AG04449 (cell line): ENCODE measurements at regions not wholly inside any gene's neighbourhood (a gene's known extent, or its start where the extent isn't known, plus 50 kb on each side); places are given as distances from the start of the nearest gene placed in this dataset.

Experiments used
- CTCF ChIA-PET: fragments of 350-600 bp; formaldehyde crosslinking; extraction: SDS; loops from one replicate; lab custom pipeline; 2021; ENCODE audit warnings: antibody characterized with exemption; lab: Yijun Ruan, JAX
- POLR2A ChIA-PET: fragments of 400-600, 350-600 bp; formaldehyde crosslinking; extraction: SDS; loops from one replicate; lab custom pipeline; 2020; ENCODE audit warnings: antibody characterized with exemption, inconsistent platforms; lab: Yijun Ruan, JAX
- DNase-seq: peaks from one replicate; pipeline ENCODE4 v3.0.0-alpha.2; 2010; ENCODE audit warnings: low read depth, low spot score
- H3K4me3 ChIP-seq: 2 replicates; pipeline ENCODE4 v1.5.1; 2011; ENCODE audit warnings: low read depth, mild to moderate bottlenecking, control low read depth, low read length
- TF ChIP-seq, protein P1 (sequence below): IDR thresholded peaks from one replicate; pipeline ENCODE4 v1.5.1; 2011; ENCODE audit warnings: mild to moderate bottlenecking, moderate library complexity, low read length, control low read depth, inconsistent platforms; ENCODE audit not compliant: insufficient read depth; ENCODE audit errors: missing control alignments

DNA sequence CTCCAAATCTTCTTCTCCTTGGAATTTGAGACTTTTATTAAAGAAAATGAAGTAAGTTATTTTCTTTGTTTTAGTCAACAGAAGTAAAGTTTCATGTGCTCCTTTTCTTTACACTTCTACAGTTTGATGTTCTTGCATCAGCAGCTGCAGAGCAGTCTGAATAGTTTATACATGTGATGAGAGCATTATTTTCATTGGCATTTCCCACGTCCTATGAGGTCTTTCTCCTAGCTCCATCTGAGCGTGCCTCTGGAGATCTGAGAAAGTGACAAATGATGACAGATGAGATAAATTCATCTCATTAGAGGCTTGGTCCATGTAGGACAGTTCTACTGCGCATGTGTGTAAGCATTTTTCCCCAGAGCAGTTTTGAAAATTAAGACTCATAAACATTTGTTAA, 1290.0 kb downstream of the UQCRFS1 start:
- TF ChIP-seq, protein P1, sequence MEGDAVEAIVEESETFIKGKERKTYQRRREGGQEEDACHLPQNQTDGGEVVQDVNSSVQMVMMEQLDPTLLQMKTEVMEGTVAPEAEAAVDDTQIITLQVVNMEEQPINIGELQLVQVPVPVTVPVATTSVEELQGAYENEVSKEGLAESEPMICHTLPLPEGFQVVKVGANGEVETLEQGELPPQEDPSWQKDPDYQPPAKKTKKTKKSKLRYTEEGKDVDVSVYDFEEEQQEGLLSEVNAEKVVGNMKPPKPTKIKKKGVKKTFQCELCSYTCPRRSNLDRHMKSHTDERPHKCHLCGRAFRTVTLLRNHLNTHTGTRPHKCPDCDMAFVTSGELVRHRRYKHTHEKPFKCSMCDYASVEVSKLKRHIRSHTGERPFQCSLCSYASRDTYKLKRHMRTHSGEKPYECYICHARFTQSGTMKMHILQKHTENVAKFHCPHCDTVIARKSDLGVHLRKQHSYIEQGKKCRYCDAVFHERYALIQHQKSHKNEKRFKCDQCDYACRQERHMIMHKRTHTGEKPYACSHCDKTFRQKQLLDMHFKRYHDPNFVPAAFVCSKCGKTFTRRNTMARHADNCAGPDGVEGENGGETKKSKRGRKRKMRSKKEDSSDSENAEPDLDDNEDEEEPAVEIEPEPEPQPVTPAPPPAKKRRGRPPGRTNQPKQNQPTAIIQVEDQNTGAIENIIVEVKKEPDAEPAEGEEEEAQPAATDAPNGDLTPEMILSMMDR, result no peak
- CTCF ChIA-PET, result no interaction called here
- DNase-seq, result no peak
- no peak overlapping the region for H3K4me3 ChIP-seq
- POLR2A ChIA-PET, result no interaction called here

DNA sequence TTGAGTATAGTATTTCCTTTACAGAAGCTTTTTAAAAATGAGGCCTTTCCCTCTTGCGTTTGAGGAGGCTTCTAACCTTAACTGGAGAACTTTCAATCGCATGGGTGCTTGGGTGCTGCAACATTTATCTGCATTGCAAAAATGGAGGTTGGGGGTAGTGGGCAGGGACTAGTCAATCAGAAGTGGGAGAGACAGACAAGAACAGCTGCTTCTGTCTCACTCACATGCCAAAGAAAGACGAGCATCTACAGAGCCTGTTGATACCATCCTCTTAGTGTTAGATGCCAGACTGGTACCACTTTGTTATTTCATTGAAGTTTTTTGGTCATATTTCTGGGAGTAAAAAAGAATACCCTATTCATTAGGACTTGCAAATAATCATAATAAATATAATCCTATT, 1292.2 kb downstream of the UQCRFS1 start:
- TF ChIP-seq, protein P1, result no peak
- no peak overlapping the region for H3K4me3 ChIP-seq
- ChIA-PET POLR2A (no interaction called here), CTCF (no interaction called here)
- DNase-seq, result no peak

DNA sequence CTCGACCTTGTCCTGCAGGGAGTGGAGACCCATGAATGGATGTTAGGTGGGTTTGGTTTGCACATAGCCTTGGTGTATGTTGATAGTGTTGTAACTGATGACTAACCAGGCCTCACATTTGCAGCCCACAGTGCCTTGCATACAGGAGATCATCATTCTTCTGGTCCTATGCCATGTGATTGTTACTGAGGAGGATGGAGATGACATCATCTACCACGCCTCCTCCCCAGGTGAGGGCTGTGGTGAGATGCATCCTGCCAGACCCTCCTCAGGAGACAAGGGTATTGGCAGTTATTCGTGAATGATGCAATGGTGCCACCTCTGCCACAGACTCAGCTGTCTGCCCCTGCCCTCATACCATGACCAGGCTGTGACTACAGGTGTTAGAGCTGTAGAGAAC, 1294.1 kb downstream of the UQCRFS1 start:
- CTCF ChIA-PET, result no interaction called here
- POLR2A ChIA-PET, result no interaction called here
- DNase-seq, result no peak

DNA sequence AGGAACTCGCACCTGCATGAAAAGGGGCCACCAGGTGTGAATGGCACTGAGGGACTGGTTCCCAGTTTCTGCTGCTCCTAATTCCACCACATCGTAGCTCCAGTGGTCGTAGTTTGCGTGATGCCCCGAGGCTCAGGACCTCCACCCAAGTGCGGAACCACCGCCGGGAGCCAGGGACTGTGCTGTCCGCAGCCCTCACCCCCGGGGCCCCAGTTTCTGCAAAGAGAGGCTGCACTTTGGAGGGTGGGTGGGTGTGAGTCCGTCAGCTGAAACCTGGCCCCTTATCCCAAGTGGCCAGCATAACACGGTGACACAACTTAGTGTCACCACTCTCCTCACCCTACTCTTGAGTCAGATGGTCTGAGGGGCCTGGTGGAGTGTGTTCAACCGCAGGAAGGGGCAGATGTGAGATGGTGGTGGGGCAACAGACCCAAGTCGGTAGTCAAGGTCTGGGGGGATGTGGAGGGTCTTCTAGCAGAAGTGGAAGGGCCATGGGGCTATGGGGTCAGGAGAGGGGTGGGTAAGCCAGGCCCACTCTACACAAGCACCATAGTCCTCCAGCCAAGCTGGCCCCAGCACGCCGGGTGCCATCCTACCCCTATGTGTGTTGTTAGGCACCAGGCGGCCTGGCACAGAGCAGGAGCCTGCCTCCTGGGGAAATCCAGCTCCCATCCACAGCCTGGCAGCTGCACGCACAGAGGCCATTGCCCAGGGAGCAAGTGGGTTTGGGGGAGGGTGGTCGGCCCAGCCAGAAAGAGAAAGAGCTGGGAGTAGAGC, 1301.6 kb downstream of the UQCRFS1 start:
- ChIA-PET POLR2A (no interaction called here), CTCF (no interaction called here)
- no peak overlapping the region for H3K4me3 ChIP-seq
- TF ChIP-seq, protein P1, result no peak
- DNase-seq, result no peak

More for the DNA sequence above, 1294.1 kb downstream of the UQCRFS1 start:
- no peak overlapping the region for H3K4me3 ChIP-seq
- TF ChIP-seq, protein P1, result no peak

DNA sequence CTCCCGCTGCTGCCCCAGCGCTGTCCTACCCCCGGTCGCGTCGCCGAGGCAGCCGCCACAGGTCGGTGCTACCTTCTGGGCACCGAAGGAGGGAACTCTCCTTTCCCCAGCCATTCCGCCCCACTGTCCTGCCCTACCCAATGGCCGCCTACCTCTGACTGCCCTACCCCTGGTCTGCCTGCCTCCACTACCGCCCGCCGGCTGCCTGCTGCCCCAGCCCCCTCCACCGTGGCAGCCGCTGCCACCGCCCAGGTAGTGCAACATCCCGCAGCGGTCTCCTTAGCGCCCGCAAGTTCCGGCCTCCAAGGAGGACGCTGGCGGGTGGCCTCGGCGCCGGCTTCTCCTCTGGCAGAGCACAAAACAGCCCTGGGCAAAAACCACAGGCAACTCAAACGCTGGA, 1303.1 kb downstream of the UQCRFS1 start:
- H3K4me3 ChIP-seq, result no peak overlapping the region
- TF ChIP-seq, protein P1, result no peak
- DNase-seq, result no peak
- POLR2A ChIA-PET, result no interaction called here
- CTCF ChIA-PET, result no interaction called here

DNA sequence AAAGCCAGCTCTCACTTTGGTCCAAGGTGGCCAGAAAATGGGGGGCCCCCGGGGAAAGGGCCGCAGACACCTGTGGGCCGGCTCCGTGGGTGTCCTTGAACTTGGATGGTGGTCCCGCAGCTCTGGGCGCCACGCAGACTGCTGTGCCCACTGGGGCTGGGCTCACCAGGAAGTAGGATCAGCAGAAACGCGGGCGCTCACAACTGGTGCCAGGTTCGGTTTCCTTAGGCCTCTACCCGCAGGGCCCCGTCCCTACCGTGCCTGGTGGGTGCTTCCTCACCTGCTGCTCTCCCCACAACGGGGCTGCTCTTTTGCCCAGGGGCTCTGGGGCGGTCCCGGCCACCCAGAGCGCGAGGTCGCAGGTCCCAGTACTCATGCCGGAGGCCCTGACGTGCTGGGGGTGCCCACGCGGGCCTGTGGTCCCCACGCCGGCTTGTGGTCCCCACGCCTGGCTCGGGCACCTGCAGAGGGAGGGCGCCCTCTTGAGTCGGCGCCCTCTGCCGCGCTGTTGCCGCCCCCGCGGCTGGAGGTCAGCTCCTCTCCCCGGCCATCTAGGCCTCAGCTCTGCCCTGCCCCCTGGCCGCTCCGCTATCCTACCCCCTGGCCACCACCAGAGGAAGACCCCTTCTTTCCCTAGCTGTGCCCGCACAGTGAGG, 1303.6 kb downstream of the UQCRFS1 start:
- DNase-seq, result no peak
- ChIA-PET CTCF (no interaction called here), POLR2A (no interaction called here)
- no peak overlapping the region for H3K4me3 ChIP-seq
- TF ChIP-seq, protein P1, result no peak
